Fibroblast of the aortic adventitia (primary cell): ENCODE measurements at regions not wholly inside any gene's neighbourhood (a gene's known extent, or its start where the extent isn't known, plus 50 kb on each side); places are given as distances from the start of the nearest gene placed in this dataset.

ENCODE experiments used
- DNase-seq: peaks from one replicate; pipeline ENCODE4 v3.0.0-alpha.2; 2010; ENCODE audit warnings: low read depth
- H3K4me3 ChIP-seq: 2 replicates; pipeline ENCODE4 v1.5.1; 2011; ENCODE audit warnings: low read depth, mild to moderate bottlenecking, control low read depth, low read length, moderate library complexity
- CTCF ChIP-seq: IDR thresholded peaks from 2 replicates; pipeline ENCODE4 v1.5.1; 2011; ENCODE audit warnings: mild to moderate bottlenecking, low read length, control low read depth, inconsistent platforms; ENCODE audit not compliant: insufficient read depth

GRCh38 chr10:123425680-123426079, 240.5 kb upstream of the GPR26 start:
- DNase-seq = no peak
- no peak for TF ChIP-seq CTCF
- H3K4me3 ChIP-seq = no peak overlapping the region

- DNase-seq = no peak
- no peak overlapping the region for H3K4me3 ChIP-seq
- no peak for TF ChIP-seq CTCF
Measured at GRCh38 chr10:123427165-123427786, 238.9 kb upstream of the GPR26 start.

GRCh38 chr10:123428391-123428790, 237.8 kb upstream of the GPR26 start:
- no peak for TF ChIP-seq CTCF
- no peak overlapping the region for H3K4me3 ChIP-seq
- DNase-seq = no peak

GRCh38 chr10:123429706-123430221, 236.4 kb upstream of the GPR26 start:
- H3K4me3 ChIP-seq = no peak overlapping the region
- peak; percentile 22 for DNase-seq
- no peak for TF ChIP-seq CTCF

GRCh38 chr10:123433539-123433938, 232.6 kb upstream of the GPR26 start:
- no peak overlapping the region for H3K4me3 ChIP-seq
- DNase-seq = no peak
- TF ChIP-seq CTCF = no peak

- H3K4me3 ChIP-seq = no peak overlapping the region
- TF ChIP-seq CTCF = no peak
- no peak for DNase-seq
Measured at GRCh38 chr10:123434435-123435039, 231.6 kb upstream of the GPR26 start.

- no peak overlapping the region for H3K4me3 ChIP-seq
- no peak for TF ChIP-seq CTCF
- DNase-seq = no peak
Measured at GRCh38 chr10:123442901-123443300, 223.3 kb upstream of the GPR26 start.
